NCI-H526 treated with DMSO at 0.1 percent for 48 hours (cell line): ENCODE measurements at regions not wholly inside any gene's neighbourhood (a gene's known extent, or its start where the extent isn't known, plus 50 kb on each side); places are given as distances from the start of the nearest gene placed in this dataset.

ENCODE experiments used
- DNase-seq: peaks from one replicate; lab custom pipeline; 2025; lab: John Stamatoyannopoulos, UW

DNA sequence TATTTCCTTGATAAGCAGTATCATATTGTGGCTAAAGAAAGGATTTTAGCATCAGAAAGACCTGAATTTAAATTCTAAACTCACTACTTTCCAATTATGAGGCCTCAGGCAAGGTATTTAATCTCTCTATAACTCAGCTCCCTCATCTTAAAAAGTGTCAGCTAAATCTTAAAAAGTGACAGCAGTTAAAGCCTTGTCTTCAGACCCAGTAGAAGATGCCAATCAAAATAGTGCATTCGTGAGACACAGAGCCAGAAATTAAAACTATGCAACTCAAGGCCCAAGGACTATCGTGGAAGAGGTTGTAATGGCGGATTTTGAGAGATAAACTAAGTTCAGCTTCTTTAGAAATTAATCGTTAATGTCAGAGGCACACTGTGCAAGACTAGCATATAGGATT, 677.5 kb upstream of the BRINP3 start:
- no peak for DNase-seq

DNA sequence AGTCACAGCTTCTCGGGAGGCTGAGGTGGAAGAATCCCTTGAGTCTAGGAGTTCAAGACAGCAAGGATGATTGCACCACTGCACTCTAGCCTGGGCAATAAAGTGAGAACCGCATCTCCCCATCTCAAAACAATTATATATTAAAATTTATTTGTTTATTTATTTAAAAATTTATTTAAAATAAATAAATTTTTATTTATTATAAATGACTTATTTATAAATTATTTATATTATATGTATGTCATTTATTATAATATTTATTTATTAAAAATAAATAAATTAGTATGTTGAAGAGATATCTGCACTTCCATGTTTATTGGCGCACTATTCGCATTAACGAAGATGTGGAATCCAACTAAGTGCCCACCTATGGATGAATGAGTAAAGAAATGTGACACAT, 683.2 kb upstream of the BRINP3 start:
- DNase-seq = no peak

DNA sequence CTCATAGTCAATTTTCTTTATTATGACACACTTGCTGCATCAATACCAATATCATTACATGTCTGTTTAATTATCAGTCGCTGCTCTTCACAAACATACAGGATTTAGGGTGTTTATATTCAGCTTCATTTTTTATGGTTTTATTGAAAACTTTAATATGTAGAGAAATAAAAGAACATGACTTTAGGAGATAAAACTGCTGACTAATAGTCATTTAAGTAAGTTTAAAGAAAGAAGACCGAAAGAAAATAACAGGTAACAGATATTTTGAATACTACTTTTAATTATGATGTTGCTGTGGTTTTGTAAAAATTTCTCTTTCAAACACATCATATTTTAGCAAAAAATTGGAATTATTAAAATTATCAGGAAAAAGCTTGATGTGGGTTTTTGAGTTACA, 685.1 kb upstream of the BRINP3 start:
- no peak for DNase-seq

DNA sequence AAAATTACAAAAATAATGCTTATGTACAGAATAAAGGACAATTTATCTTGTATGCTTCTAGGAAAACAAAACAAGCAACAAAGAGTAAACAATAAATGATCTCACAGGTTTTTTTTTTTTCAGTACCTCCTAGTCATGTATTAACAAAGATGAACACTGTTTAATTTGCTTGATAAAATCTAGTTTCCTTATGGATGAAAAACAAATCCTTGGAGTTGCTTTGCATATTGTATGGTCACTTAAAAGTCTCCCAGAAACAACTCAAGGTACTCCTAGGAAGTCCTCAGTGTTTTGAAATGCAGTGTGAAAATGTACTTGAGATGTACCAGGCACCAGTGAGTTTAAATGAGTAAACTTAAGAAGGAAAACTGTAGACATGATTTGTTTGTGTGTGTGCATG, 686.0 kb upstream of the BRINP3 start:
- DNase-seq = peak; percentile 7

DNA sequence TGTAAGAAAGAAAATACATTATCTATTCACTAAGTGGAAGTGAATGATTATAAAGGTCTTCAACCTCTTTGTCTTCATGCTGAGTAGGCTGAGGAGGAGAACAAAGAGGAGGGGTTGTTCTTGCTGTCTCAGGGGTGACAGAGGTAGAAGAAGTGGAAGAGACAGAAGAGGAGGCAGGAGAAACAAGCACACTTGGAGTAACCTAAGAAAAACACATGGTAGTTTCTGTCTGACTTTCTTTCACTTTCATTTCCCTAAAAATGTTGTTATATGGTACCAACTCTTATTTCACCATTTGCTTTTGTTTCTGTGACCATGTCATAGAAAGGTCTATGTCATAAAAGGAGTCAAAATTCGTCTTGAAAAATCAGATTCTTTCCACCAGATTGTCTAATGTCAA, 696.6 kb upstream of the BRINP3 start:
- DNase-seq = no peak

DNA sequence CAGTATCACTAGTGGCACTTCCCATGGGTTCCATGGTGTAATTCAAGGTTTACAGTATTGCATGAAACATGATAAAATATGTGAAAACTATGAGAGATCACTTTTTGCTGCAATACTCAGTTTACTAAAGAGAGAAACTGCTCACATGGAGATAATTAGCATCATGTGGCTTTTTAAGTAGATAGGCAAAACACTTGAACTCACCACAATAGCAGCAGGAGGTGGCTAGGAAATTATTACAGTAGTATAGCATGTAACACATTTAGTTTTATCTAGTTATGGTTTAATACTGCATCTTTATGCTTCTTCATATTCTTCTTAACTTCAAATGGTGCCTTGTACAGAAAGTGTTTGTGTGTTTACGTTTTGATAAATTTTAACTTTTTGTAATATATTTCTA, 698.5 kb upstream of the BRINP3 start:
- no peak for DNase-seq

DNA sequence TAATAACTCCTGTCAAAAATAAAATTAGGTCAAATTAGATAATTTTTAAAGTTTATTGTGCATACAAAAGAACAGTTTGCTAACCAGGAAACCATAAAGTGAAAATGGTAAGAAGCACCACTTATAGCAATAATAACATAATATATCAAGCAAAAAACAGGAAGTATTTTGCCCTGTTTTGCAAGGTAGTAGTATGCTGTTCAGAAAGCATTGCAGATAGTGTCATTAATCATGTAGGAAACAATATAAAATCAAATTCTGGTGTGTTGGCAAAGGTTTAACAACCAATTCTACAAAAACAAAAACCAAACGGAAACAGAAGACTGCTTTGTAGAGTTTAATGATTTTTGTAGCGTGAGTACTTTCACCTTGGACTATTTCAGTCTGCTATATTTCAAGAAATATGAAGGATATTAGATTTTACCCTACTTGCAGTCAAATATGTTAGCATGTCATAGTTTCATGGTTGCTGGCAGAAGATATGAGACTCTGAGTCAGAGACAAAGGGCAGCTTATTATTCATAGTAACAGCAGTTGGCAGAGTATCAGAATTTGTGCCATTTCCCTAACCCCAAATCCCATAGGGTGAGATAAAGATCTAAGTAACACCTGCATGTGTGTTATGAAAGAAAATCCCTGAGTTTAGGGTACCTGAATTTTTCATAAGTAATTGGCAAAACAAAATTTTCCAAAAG, 729.0 kb upstream of the BRINP3 start:
- DNase-seq = no peak

DNA sequence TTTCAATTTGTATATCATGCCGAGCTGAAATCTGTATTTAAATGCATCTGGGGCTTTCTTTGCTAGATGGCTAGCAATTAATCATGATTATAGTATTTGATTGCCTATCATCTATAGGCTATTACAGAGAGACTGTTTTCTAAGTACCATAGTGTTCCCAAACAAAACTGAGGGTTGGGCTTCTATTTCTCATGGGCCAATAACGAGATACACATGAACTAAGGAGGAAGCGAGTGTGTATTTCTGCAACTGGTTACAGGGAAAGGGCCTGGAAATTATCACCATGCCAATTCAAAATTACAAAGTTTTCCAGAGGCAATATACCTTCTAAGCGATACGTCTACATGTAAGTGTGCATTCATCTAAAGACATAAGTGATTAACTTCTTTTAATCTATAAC, 744.5 kb upstream of the BRINP3 start:
- DNase-seq = peak; percentile 1

DNA sequence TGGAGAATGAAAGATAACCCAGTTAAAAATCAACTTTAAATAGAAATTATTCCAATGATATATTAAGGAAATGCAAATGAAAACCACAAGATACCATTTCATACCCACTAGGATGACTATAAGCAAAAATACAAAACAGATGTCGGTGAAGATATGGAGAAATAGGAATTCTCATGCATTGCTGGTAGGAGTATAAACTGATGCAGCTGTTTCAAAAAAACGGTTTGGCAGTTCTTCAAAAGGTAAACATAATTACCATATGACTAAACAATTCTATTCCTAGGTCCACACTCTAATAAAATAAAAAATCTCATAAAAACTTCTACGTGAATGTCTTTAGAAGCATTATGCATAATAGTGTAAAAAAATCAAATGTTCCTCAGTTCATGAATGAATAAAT, 763.3 kb upstream of the BRINP3 start:
- no peak for DNase-seq

DNA sequence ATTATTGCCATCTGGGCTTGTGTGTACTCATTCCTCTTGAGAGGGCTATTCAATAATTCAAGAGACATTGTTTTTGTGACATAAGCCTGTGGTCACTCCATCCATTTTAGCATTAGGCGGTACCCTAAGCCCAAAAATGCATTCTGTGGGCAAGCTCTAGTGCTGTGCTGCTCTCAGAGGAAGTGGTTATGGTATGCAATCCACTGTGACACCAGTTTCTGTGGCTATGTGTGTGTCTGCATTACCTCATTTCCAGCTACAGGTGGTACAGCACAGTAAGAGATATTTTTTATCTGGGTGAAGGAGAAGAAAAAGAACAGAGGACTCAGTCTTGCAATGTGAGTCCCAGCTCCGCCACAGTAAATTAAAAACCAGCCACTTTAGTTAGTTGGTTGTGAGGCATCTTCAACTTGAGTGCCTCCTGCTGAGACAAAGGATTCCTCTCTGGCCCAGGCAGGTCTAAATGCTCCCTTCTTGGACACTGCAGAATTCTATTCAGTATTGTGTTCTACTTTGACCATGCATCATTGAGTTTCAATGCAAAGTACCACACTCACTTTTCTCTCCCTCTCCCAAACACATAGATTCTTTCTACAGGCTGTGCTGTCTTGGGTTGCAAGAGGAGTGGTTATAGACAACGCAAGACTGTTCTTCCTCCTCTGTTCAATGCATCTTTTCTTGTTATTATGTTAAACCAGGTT, 777.8 kb upstream of the BRINP3 start:
- no peak for DNase-seq

DNA sequence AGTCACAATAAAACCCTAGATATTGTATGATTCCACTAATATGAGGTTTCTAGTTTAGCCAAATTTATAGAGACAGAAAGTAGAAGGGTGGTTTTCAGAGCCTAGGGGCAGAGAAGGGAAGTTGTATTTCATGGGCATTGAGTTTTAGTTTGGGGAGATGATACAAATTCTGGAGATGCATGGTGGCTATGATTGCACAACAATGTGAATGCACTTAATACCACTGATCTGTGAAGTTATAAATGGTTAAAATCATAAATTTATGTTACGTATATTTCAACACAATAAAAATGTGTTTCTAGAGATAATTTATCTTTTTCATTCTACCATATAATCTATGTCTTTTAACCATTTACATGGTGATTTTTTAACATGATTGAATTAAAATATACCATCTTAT, 779.3 kb upstream of the BRINP3 start:
- no peak for DNase-seq

DNA sequence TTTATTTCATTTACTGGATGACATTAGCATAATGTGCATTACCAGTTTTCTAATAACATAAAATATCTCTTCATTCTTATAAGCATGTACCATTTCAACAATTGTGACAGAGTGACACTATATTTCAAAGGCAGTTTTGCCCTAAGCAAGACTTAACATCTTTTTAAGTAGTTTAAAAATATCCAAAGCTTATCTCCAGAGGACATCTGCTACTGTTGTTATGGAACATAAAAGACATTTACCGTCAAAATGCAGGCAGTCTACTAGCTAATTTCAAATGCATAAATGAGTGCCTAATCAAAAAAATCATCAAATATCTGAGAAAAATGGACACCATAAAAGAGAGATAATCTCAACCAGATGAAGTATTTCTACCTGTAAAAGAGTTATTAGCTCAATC, 782.4 kb upstream of the BRINP3 start:
- no peak for DNase-seq

DNA sequence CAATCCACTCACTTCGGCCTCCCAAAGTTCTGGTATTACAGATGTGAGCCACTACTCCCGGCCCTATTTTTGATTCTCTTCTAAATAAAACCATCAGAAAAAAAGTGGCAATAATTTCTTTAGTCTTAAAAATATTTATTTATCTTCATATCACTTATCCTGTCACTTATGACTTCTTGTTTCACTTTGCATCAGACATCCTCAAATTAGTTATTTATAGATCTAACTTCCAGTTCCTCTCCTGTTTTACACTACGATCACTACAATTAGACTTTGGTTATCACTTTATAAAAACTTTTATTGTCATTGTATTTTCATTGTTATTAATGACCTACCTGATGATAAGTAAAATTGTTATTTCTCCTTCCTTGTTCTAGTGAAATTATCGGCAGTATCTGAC, 783.4 kb upstream of the BRINP3 start:
- no peak for DNase-seq

DNA sequence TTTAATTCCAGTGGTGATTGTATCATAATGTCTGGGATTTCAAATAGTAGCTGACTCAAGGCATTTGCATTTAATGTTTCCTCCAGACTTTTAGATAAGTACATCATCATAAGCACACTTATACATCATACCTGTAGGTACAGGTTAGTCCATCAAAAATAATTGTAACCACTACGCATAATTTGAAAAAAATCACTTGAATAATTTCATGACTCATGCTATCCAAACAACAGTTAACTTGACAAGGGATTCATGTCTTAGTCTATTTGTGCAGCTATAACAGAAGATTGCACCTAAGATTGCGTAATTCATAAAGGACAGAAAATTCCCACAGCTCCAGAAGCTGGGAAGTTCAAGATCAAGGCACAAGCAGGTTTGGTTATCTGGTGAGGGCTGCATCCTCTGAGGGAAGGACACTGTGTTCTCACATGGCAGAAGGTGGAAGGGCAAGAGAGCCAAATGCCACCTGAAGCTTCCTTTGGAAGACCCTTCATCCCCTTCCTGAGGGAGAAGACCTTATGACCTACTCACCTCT, 801.7 kb upstream of the BRINP3 start:
- no peak for DNase-seq

DNA sequence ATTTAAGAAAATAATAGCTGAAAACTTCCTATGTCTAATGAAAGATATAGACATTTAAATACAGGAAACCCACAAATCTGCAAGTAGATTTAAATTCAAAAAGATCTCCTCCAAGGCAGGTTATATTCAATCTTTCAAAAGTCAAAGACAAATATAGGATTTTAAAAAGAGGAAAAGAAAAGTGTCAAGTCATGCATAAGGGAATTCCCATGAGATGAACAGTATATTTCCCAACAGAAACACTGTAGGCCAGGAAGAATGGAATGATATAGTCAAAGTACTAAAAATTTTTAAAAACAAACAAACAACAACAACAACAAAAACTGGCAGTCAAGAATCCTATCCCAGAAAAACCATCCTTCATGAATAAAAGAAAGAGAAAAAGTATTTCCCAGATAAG, 806.5 kb upstream of the BRINP3 start:
- DNase-seq = no peak

DNA sequence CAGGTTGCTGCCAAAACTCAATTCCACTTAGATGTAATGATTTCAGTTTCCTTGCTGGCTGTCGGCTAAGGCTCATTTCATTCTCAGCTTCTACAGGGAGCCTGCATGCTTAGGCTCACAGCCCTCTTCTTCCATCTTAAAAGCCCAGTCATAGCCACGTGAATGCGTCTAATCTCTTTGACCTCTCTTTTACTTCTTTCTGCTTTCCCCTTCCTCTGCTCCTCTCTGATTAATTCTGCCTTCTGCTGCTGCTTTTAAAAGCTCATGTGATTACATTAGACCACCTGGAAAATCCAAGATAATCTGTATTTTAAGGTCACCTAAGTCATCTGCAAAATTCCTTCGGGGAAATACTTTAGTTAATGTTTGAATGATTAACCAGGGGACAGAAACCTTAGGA, 812.8 kb upstream of the BRINP3 start:
- DNase-seq = no peak

DNA sequence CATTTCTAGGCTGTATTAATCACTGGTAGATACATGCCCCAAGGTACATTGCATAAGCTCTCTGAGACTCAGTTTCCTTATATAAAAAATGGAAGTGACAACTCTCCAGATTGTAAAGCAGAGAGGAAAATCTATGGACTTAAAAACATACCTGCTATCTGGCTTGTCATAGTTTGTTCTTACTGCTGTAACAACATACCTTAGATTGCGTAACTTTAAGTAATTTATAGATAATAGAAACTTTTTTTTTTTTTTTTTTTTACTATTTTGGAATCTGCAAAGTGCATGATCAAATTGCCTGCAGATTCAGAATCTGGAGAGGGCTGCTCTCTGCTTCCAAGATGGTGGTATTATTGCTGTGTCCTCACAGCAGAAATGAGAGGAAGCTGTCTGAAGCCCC, 827.7 kb upstream of the BRINP3 start:
- DNase-seq = no peak

DNA sequence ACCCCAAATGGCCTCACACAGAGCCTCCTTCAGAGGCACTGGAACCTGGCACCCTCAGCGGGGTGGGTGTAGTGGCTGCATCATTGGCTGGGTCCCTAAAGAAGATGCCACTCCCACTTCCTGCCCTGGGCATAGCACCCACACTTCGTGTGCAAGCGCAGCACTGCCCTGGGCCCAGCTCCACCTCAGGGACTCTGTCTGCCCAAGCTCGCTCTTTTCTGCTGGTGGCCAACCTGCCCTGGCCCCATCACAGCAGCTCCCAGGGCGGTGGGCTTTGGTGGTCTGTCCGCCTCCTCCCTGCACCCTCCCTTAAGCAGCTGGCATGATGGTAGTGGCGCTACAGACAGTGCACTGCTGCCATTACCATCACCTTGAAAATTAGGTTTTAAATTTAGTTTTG, 829.3 kb upstream of the BRINP3 start:
- DNase-seq = no peak

DNA sequence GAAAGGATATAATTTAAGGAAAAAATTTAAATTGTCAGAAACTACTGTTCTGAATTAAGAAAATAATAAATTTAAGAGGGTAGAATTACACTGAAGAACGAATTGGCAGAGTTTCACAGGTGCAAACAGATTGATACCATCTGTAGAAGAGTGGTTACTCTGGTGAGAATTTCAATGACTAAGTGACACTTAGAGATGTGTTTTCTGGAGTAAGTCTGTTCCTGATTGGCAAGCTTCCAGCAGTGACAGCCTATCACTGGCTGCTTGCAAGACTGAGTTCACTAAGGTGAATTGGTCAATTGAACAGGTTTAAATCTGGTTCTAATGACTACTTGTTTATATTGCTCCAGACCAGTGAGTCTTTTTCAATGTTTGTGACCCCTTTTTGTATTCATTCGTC, 838.2 kb upstream of the RGS18 start:
- no peak for DNase-seq

DNA sequence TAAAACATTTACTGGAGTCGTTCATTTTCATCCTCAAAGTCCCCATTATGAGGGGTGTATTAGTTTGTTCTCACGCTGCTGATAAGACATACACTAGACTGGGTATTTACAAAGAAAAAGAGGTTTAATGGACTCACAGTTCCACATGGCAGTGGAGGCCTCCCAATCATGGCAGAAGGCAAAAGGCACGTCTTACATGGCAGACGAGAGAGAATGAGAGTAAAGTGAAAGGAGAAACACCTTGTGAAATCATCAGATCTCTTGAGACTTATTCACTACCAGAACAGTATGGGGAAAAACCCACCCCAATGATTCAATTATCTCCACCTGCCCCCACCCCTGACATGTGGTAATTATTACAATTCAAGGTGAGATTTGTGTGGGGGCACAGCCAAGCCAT, 830.4 kb upstream of the RGS18 start:
- no peak for DNase-seq

DNA sequence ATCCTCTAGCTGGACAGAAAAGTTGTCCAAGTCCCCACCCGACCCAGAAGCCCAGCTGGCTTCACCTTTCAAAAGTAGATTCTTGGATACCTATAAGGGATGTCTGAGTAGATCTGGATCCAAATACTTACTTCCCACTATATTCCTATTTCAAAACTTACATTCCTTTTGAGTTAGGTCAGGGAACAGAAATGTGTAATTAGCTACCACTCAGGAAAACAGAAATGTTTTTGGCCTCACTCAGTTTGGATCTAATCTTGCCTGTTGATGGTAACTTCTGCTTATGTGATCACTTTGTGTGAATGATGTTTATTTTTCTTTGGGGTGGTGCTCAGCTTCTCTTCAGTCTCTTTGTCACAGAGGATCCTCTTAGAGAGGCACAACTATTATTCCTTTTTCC, 814.4 kb upstream of the RGS18 start:
- DNase-seq = no peak

DNA sequence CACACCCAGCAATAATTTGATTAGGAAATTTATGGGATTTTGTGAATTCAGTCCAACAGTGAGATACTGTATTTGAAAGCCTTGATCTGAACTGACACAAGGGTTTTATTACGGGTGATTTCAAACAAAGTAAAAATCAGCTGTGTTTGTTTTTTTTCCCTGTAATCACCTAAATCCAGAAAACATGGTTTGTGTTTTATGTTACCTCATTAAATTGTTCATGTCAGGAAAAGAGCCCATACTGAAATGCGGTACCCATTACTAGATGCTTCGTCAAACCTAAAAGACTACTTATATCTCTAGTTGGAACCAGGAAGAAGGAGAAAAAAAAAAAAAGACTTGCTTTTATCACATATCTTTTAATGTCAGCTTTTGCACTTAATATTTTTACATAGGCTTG, 811.9 kb upstream of the RGS18 start:
- DNase-seq = no peak

DNA sequence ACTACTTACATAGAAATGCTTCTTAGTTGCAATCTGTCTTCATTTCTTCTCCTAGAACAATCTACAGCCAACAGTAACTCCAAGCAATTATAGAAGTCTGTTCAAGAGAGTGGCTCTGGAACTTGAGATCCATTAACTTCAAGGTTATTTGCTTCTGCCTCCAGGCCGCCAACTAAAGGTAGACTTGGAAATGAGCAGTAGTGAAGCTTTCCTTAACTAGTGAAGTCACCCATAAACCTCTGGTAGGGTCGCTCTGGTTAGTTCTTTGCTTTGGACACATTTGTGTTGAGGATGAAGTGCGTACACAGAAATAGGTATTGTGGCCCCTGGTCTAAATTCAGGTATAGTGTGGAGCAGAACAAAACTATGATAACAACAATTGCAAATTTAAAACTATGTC, 809.9 kb upstream of the RGS18 start:
- DNase-seq = no peak

DNA sequence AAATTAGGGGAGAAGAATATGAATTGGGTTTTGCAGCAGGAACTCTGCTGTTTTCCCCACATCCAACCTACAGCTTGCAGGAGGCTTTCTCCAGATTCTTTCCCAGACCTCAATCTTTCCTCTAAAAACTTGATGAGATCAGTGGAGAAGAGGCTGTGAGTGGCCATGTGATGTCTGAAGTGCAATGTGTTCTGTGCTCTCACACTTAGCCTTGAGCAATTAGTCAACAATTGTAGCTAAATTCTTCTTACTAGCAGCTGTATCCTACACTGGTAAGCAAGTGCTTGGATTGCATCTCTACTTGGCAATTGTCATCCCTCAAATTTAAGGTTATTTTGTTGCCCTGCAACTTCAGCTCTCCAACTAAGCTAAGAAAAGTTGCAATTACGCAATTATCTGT, 807.3 kb upstream of the RGS18 start:
- DNase-seq = no peak
